CD4-positive, alpha-beta T cell (primary cell): ENCODE measurements at regions not wholly inside any gene's neighbourhood (a gene's known extent, or its start where the extent isn't known, plus 50 kb on each side); places are given as distances from the start of the nearest gene placed in this dataset.

Experiments used
- ATAC-seq: fragments of 200-7000 bp; cut with Tn5 transposase; one replicate; pipeline ENCODE4 v1.10.0; 2022; ENCODE audit warnings: mild to moderate bottlenecking; ENCODE audit not compliant: poor library complexity
- CTCF ChIA-PET: fragments of 350-600 bp; sonication (Branson Sonifier 250); formaldehyde crosslinking; loops from one replicate; lab custom pipeline; 2021; ENCODE audit warnings: antibody characterized with exemption, inconsistent platforms; lab: Charles Lee
- POLR2A ChIA-PET: fragments of 350-600 bp; sonication (Branson Sonifier 250); formaldehyde crosslinking; loops from one replicate; lab custom pipeline; 2021; ENCODE audit warnings: antibody characterized with exemption, inconsistent platforms; lab: Charles Lee
- DNase-seq, 14 experiments: peaks; one replicate each; pipeline ENCODE4 v3.0.0-alpha.2; 2013 to 2020; ENCODE audit warnings: mixed read lengths in 2 of 14
- H3K27ac ChIP-seq, 2 donors: one replicate each; pipeline versions ENCODE4 v1.5.1 to v1.7.0; 2013; ENCODE audit warnings: low read length in 2 of 2, low read depth in 1 of 2, mild to moderate bottlenecking in 1 of 2
- H3K27me3 ChIP-seq, 2 experiments: 1 replicate in 1 of 2; 2 replicates in 1 of 2; pipeline versions ENCODE4 v1.6.1 to v1.7.0; 2013; ENCODE audit warnings: low read length in 2 of 2, control low read depth in 1 of 2, mild to moderate bottlenecking in 1 of 2, moderate library complexity in 1 of 2; ENCODE audit not compliant: insufficient read depth in 2 of 2, control insufficient read depth in 1 of 2
- H3K36me3 ChIP-seq: one replicate; pipeline ENCODE4 v1.6.1; 2013; ENCODE audit warnings: low read length, control low read depth; ENCODE audit not compliant: insufficient read depth
- H3K4me1 ChIP-seq: one replicate; pipeline ENCODE4 v1.6.1; 2013; ENCODE audit warnings: low read length, control low read depth; ENCODE audit not compliant: insufficient read depth
- H3K4me3 ChIP-seq: one replicate; pipeline ENCODE4 v1.5.1; 2013; ENCODE audit warnings: mild to moderate bottlenecking, low read length, moderate library complexity
- H3K9me3 ChIP-seq, 2 experiments: 1 replicate in 1 of 2; 2 replicates in 1 of 2; pipeline versions ENCODE4 v1.6.1 to v1.7.0; 2013; ENCODE audit warnings: low read length in 2 of 2, mild to moderate bottlenecking in 2 of 2, control low read depth in 1 of 2, moderate library complexity in 1 of 2; ENCODE audit not compliant: control insufficient read depth in 1 of 2, insufficient read depth in 1 of 2
- H3K27ac Mint-ChIP-seq: one replicate; pipeline ENCODE4 v1.8.0; 2020; ENCODE audit warnings: mixed read lengths
- H3K27me3 Mint-ChIP-seq: one replicate; pipeline ENCODE4 v1.8.0; 2021; ENCODE audit warnings: mixed read lengths
- H3K36me3 Mint-ChIP-seq: one replicate; pipeline ENCODE4 v1.8.0; 2021; ENCODE audit warnings: low read depth, mixed read lengths
- H3K4me1 Mint-ChIP-seq: one replicate; pipeline ENCODE4 v1.8.0; 2021; ENCODE audit warnings: low read depth, mixed read lengths
- H3K4me3 Mint-ChIP-seq: one replicate; pipeline ENCODE4 v1.8.0; 2020; ENCODE audit warnings: mild to moderate bottlenecking, mixed read lengths
- H3K9me3 Mint-ChIP-seq: one replicate; pipeline ENCODE4 v1.8.0; 2020; ENCODE audit warnings: mixed read lengths
- intact Hi-C, 2 experiments: fragments of 100-400 bp; cut with DNase I in 1 of 2; cut with micrococcal nuclease in 1 of 2; formaldehyde crosslinking; loops; one replicate each; pipeline versions ENCODE4 v1.15.1 to v1.9.0; 2023 to 2025; cut with DNase I, micrococcal nuclease
- TF ChIP-seq, protein P1 (sequence below): fragments of 200-600 bp; IDR thresholded peaks from one replicate; pipeline ENCODE4 v1.8.0; 2022; ENCODE audit warnings: antibody characterized with exemption, mild to moderate bottlenecking

DNA sequence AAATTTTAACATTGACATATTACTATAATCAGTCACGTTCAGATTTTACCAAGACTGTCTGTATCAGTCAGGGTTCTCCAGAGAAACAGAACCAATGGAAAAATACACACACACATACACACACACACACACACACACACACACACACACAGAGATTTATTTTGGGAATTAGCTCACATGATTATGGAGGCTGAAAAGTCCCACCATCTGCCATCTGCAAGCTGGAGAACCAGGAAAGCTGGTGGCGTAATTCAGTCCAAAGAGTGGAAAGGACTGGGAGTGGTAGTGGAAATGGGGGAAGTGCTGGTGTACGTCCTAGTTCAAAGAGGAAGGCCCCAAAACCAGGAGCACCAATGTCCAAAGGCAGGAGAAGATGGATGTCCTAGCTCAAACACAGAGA lies 166.4 kb downstream of the AKAIN1 start:
- no peaks in the 10 kb centered on the region for H3K27me3 Mint-ChIP-seq
- Histone ChIP-seq H3K27ac (no peak overlapping the region), H3K36me3 (no peaks in the 10 kb centered on the region), H3K4me3 (no peak overlapping the region), H3K27me3 (no peaks in the 10 kb centered on the region), H3K4me1 (no peaks in the 10 kb centered on the region), H3K9me3 (no peaks in the 10 kb centered on the region)
- intact Hi-C loops = no loop called here
- ATAC-seq (no peak), DNase-seq (no peak)
- ChIA-PET POLR2A (no interaction called here), CTCF (no interaction called here)
- no peak overlapping the region for H3K4me3 Mint-ChIP-seq
- TF ChIP-seq, protein P1, sequence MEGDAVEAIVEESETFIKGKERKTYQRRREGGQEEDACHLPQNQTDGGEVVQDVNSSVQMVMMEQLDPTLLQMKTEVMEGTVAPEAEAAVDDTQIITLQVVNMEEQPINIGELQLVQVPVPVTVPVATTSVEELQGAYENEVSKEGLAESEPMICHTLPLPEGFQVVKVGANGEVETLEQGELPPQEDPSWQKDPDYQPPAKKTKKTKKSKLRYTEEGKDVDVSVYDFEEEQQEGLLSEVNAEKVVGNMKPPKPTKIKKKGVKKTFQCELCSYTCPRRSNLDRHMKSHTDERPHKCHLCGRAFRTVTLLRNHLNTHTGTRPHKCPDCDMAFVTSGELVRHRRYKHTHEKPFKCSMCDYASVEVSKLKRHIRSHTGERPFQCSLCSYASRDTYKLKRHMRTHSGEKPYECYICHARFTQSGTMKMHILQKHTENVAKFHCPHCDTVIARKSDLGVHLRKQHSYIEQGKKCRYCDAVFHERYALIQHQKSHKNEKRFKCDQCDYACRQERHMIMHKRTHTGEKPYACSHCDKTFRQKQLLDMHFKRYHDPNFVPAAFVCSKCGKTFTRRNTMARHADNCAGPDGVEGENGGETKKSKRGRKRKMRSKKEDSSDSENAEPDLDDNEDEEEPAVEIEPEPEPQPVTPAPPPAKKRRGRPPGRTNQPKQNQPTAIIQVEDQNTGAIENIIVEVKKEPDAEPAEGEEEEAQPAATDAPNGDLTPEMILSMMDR = no peak
- no peaks in the 10 kb centered on the region for H3K36me3 Mint-ChIP-seq
- H3K4me1 Mint-ChIP-seq = no peaks in the 10 kb centered on the region
- no peak overlapping the region for H3K27ac Mint-ChIP-seq
- peaks cover 18% of the 10 kb centered on the region for H3K9me3 Mint-ChIP-seq

DNA sequence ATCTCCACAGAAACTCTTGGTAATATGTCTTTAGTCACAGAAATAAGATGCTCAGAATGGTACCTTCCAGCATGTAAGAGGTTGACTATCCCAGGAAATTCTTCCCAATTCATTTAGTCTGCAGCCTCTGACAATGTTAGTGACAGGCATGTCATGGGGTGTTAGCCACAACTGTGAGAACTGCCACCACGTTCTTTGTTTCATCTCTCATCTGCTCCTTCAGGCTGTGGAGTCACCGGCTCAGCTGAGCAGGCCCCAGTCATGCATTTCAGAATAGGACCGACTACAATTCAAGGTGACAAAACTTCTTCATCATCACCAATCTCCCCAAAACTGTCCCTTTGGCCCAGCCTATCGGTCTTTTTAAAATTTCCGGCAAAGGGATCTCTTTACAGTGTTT lies 167.5 kb downstream of the AKAIN1 start:
- TF ChIP-seq, protein P1 = no peak
- H3K27me3 Mint-ChIP-seq = peaks cover 5% of the 10 kb centered on the region
- H3K9me3 Mint-ChIP-seq = peaks cover 15% of the 10 kb centered on the region
- Histone ChIP-seq H3K27ac (no peak overlapping the region), H3K9me3 (no peaks in the 10 kb centered on the region), H3K27me3 (no peaks in the 10 kb centered on the region), H3K4me1 (no peaks in the 10 kb centered on the region), H3K36me3 (no peaks in the 10 kb centered on the region), H3K4me3 (no peak overlapping the region)
- H3K27ac Mint-ChIP-seq = no peak overlapping the region
- POLR2A ChIA-PET = no interaction called here
- no peak for ATAC-seq
- no peaks in the 10 kb centered on the region for H3K36me3 Mint-ChIP-seq
- DNase-seq = no peak
- intact Hi-C loops = no loop called here
- no peaks in the 10 kb centered on the region for H3K4me1 Mint-ChIP-seq
- no peak overlapping the region for H3K4me3 Mint-ChIP-seq
- CTCF ChIA-PET = no interaction called here

DNA sequence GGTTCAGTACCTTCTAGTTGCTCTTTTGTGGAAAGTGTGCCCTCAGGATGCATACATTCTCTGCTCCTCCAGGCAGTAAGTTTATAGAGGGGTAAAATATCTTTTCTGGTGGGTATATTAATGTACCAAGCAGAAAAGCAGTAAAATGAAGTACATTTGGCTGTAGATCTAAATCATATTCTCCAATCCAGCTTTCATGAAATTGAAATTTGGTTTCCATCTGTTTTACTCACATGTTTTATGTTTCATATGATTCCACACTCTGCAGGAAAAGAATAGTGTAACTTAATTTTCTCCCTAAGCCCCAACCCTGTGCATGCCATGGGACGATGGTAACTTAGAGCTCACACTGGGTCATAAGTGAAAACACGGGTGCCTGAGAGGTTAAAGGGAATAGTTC lies 172.3 kb downstream of the AKAIN1 start:
- no peaks in the 10 kb centered on the region for H3K36me3 Mint-ChIP-seq
- ChIA-PET CTCF (no interaction called here), POLR2A (no interaction called here)
- H3K4me3 Mint-ChIP-seq = no peak overlapping the region
- Histone ChIP-seq H3K4me3 (no peak overlapping the region), H3K27ac (no peak overlapping the region), H3K27me3 (peaks cover 0 to 5% of the 10 kb centered on the region in 2 experiments), H3K36me3 (no peaks in the 10 kb centered on the region), H3K9me3 (no peaks in the 10 kb centered on the region), H3K4me1 (no peaks in the 10 kb centered on the region)
- ATAC-seq (no peak), DNase-seq (no peak)
- H3K27ac Mint-ChIP-seq = no peak overlapping the region
- TF ChIP-seq, protein P1 = no peak
- no peaks in the 10 kb centered on the region for H3K4me1 Mint-ChIP-seq
- H3K9me3 Mint-ChIP-seq = peaks cover 3% of the 10 kb centered on the region
- intact Hi-C loops = no loop called here
- peaks cover 34% of the 10 kb centered on the region for H3K27me3 Mint-ChIP-seq
